ENCODE measurements at regions not wholly inside any gene's neighbourhood (a gene's known extent, or its start where the extent isn't known, plus 50 kb on each side); places are given as distances from the start of the nearest gene placed in this dataset.

DNA sequence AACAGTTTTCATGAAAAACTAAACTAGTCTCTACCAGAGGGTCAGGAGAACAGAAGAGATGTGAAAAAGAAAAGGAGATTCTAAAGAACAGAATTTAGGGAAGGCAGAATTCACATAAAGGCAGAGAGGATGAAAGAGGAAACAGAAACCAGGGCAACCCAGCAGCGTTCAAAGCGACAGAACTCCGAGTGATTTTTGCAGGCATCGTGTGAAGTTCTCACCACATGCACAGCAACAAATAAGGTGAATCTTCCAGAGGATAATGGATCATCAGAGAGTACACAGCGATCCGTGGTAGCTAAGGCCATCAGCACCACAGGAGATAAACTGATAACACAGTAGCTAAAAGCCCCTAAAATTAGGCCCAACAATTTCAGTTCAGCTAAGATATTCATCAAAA, 250.8 kb upstream of the THBS1 start:
- DNase-seq = no peak

DNA sequence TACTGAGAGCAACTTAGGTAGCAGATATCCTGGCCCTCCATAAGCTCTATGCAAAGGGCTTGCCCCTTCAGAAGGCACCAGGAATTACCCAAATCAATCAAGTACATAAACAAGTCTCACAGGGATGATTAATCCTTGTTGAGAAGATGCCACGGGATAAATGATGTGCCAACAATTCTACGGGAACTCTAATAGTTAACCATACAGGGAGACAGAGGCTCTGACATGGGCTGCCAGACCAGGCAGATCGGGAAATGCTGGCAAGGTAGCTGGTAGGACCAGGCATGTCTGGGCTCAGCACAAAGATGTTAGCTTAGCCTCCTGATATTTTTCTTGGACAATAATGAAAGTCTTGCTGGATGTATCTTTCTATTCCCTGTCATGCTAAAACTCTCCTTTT, 249.3 kb upstream of the THBS1 start:
- DNase-seq = no peak

DNA sequence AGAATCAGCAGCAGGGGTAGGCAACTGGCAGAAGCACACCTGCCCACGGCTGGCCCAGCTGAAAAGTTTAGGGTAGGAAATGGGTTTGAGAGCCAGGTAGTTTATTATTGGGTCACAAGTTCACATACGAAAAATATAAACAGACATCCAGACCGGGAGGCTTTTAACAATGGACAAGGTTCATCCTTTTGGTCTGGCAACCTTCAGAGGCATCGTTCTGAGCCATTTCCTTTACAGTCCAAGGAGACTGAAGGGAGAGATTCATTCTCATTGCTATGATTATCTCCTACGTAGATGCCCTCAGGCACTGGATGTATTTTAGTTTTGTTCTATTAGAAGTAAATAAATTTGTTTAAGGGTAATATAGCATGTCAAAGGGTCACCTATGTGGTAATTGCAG, 248.0 kb upstream of the THBS1 start:
- no peak for DNase-seq

DNA sequence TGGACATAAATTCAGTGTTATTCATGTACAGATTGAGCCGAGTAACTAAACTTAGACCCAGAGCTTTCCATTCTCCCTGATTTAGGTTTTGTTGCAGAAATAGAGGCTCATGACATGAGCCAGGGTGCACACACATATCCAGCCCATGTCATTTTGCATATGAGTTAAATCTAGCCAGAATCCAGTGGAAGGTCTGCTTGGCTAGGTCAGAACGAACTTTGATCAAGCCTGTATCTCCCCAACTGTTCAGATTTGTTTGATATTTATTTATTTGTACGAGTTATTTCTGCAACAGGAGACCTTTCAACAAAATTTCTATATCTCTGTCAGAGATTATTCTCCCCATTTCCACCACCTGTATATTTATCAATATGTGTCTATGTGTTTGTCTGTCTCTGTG, 247.5 kb upstream of the THBS1 start:
- DNase-seq = no peak

DNA sequence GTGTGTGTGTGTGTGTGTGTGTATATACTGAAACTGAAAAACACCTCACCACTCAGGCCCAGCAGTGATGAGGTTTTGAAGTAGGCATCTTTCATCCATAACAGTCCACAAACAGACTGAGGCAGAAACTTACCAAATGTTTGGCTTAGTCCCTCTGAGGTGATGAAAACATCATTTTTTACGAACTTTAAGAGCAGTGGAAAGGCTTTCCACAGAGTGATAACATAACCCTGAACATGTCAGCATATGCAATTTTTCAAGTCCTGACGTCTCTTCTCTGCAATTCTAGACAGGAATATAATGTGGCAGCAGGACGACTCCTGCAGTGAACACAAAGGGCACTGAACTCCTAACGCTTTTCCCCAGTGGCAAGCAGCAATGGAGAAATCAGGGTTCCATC, 247.0 kb upstream of the THBS1 start:
- no peak for DNase-seq

DNA sequence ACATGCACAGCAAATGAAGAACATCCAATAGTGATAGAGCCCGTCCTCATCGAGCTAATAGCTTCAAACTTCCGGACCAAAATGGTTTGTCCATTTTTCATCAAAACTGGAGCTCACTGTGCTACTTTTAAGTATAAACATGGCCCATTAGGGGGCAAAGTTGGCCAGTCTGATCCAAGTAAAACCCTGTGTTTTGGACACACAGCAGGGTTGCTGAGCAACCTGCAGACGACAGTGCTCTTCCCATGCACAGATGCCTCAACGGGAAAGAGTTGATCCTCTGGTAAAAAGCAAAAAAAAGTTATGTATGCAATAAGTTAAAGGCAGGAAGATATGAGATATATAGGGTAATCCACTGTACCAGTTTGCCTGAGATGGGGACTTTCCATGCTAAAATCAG, 244.0 kb upstream of the THBS1 start:
- DNase-seq = no peak

DNA sequence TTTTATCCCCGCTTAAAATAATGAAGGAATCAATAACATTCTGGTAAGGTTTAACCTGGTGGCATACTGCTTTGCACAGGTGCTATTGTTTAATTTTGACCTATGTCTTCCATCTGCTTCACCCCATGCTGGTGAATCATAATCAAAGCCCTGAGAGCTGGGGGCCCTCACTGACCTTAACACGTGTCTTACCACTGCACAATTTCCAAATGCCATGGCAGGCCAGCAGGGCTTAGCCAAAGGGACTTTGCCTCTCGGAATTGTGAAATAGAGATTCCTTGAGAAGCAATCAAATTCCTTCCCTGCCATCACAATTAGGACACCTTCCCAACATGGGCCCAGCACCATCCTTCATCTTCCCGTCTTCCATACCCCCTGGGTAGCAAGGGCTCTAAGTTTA, 242.6 kb upstream of the THBS1 start:
- no peak for DNase-seq

DNA sequence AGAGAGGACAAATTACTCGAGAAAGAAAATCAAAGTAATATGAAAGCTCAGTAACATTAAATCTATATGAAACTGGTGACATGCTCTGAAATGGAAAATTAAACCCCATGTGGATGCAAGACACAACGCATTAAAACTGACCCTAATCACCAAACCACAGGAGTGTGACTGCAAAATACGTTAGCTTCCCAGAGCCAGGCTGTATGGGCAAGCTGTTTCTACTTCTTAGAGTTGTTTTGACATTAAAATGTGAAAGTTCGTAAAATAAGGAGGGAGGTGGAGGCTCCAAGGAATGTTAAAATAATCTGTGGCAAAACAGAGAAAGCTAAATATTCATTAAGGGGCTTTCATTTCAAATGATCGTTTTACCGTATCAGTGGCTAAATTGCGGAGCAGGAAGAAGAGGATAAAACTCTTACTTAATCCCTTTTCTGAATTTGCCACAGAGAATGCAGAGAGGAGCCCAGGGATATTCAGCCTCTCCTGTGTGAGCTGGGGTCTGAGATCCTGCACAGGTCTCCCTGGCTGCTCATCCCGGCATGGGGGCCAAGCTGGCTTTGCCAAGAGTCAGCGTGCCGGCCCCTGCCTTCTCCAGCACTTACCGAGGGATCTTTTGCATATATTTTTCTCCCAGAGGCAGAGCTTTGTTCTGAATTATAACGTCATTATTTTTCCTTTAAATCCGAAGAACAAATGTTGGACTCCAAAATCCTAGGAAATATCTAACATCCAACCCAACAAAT, 239.8 kb upstream of the THBS1 start:
- no peak for DNase-seq

DNA sequence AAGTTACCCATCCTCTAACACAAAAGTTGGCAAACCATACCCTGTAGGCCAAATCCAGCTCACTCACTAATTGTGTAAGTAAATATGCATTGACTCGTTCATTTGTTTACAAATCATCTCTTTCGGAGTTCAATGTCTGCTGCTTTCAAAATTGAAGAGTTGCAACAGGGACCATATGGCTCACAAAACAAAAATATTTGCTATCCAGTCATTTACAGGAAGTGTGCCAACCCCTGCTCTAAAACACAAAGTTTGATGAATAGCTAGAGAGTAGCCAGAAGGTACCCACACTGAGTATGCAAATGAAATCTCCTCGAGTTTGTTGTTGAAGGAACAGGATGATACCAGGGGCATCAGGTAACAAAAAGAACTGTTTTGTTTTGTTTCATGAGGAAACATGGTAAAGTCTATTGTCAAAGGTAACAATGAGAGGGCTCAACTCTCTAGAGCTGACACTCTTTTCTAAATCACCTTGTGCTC, 236.2 kb upstream of the THBS1 start:
- no peak for DNase-seq

DNA sequence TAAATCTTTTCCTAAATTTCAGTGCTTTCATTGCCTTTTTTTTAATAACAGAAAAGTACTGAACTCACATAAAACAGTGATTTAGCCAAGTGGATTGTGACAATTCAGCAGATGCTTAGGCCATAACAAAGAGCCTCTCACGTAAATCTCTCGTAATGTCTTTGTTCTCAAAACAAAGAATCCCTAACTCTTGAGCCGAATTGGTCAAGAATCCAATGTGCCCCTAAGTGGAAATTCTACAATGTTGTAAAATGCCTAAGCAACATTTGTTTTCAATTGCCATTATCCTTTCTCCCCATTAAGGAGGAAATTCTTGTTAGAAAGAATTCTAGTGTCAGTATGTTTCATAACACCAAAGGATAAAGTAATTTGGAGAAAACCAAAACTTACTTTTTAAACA, 235.7 kb upstream of the THBS1 start:
- no peak for DNase-seq

DNA sequence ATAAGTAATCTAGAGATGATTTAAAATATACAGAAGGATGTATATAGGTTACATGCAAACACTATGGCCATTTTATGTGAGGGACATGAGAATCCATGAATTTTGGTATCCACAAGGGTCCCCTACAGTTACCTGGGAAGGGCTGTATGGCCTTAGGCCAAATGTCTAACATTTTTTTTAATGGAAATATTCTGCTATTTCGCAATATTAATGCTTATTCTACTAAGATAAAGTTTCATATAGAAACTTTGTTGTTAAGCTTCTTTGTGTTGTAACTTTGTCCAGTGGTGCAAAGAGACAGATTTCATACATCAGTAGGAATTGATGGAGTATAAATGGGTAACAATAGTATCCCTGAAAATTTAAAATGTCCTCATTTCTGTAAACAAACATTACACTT, 233.4 kb upstream of the THBS1 start:
- DNase-seq = no peak

DNA sequence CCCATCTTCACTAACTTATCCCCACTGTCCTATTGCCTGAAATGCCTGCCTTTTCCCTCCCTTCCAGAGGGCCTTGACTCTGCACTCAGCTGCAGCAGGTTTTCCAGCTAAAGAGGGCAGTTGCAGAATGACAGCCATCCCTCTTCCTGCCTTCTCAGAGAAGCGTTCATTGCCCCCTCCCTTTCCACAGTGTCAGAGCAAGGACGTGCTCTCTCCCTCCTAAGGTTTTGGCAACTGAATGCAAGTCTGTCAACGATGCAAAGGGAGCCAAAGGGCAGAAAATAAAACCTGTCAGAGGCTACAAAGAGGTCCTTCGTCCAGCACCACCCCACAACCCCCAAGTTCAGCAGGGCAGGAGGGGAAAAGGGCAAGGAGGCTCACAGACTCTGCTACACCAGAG, 230.1 kb upstream of the THBS1 start:
- DNase-seq = no peak

DNA sequence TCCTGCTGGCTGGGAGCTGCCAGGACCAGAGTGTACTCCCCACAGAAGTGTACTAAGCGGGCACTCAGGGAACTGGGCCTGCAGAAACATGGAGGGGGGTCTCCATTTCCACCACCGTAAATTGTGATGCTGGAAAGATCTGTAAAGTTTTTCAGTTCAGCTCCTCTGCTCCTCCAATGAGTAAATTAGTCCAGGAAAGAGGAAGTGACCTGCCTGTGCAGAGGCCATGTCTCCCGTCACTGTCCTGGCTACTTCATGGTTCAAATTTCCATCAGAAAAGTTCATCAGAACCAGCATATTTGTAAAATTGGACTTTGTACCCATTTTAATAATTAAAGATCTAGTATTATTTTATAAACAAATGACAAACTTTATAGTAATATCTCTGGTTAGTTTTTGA, 226.7 kb upstream of the THBS1 start:
- no peak for DNase-seq

DNA sequence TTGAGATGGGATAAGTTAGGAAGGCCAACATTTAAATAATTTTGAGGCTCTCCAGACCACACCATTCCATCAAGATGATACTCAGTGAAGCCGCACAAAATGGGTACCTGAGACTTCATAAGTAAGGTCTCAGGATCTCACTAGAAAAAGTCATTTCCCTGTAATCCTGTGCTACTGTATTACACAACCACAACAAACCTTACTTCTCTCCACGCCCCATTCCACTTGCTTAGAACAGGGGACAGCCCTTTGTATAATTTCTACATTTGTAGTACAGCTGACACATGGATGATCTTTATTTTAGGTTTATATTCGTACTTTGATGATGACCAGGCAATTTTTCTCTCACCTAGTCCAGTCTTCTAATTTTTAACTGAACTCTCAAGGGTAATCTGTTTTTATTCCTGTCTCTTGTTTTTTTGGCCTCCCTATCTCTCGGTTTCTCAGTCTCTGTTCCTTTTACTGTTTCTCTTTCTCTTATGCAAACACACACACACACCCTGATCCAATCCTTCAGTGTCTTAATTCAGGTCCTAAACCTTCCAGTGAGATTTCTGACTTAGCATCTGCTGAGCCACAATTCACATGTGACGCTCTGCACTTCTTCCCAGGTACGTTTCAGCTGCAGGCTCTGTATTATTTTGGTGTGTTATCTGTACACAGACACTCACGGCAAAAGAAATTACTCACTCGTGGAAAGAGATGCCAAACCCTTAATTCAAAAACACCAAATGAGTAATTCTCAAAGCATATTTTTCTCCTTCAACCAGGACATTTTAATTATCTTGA, 223.2 kb upstream of the THBS1 start:
- no peak for DNase-seq

DNA sequence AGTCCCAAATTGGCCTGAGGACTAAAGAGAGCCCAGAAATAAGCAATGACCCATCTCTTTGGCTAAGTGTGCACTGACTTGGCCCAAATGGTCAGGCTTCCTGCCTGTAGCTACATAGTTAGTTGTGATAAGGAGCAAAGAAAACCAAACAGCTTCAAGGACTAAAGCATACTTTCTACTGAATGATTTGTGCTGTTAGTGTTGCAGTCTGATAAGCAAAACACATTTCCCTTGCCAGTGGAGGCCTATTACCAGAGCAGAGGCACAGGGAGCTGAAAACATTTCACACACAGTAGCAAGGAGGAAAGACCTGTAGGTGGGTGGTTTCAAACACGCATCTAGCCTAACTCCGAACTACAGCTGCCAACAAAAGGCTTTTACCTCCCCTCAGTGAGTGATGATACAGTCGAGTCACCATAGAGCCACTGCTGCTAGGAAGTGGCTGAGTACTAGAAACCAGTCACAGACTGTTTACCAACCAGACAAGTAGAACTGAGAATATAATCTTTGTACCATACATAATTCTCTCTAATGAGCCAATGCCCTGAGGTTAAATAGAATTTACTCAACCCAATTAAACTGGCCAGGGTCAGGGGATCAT, 222.3 kb upstream of the THBS1 start:
- no peak for DNase-seq

DNA sequence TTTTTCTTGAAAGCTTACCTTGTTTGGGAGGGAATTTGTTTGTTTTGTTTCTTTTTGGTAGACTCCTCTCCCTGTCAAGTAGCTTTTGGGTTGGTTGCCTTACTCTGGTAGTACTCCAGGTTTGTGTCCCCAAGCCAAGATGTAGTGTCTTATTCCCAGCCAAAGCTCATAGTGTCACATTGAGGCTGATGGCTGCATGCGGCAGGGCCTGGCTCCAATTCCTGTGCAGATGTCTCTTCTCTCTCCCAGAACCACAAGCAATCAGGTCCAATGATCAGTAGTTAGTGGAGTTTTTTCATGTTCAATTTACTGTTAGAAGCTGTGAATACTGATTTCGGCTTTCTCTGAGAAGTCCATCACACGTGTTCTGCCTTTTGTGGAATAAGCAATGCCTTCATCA, 221.1 kb upstream of the THBS1 start:
- DNase-seq = no peak

DNA sequence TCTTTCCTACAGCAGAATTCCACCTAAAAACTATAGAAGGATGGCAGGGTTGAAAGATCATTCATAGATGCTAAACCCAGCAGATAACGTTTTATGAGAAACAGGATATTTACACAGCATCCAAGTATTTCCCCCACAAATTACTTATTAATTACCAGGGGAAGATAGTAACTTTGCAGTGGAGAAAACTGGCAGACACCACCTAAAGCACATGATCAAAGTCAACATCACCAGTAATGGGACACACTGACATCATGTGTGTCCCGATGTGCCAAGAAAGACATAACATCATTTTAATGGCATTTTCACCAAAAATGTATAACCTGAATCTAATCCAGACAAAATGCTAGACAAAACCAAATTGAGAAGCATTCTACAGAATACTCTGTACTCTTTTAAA, 220.4 kb upstream of the THBS1 start:
- DNase-seq = no peak

DNA sequence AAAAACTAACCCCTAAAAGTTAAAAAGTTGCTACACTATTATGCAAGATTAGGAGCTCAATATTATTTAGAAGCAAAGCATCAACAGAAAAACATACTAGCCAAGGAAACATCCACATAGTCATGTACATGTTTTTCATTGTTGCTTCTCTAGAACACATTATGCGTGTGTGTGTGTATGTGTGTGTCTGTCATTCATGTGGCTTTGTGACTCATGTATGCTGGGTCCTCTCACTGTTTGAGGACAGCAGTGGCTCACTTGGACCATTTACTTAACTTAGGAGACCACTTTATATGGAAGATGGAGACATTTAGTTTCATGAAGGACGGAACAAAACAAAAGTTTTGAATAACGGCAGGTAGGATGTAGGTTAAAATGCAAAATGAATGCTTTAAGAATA, 219.4 kb upstream of the THBS1 start:
- DNase-seq = no peak

DNA sequence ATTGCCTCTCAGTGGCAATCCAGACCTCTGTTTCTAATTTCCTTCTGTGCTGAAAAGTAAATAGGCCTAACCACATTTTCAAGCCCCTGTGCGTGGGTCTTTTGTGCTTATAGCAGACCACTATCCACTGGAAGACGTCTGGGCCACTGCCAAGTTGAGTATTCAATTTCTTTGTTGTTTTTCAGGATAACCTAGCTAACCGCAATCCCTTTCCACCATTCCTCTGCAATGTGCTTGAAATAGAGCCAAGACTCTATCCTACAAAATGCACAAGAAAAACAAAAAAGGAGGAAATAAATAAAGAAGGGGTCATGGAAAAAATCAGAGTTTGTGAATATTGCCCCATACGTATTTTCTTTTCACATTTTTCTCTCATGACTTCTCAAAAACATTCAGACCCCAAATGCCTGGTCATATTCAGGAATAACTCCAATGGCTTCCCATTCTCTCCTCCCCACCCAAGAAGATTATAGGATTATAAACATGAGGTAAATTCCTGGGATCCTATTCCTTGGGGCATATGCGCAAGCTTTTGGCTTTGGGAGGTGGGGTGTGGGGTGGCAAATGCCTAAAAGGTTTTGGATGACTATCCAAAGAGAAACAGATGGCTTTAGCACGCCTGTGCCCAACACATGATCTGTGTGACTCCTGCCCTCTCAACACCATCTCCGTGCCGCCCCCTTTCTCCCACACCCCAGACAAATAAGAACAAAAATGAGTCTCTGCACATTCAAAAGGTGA, 217.9 kb upstream of the THBS1 start:
- no peak for DNase-seq

DNA sequence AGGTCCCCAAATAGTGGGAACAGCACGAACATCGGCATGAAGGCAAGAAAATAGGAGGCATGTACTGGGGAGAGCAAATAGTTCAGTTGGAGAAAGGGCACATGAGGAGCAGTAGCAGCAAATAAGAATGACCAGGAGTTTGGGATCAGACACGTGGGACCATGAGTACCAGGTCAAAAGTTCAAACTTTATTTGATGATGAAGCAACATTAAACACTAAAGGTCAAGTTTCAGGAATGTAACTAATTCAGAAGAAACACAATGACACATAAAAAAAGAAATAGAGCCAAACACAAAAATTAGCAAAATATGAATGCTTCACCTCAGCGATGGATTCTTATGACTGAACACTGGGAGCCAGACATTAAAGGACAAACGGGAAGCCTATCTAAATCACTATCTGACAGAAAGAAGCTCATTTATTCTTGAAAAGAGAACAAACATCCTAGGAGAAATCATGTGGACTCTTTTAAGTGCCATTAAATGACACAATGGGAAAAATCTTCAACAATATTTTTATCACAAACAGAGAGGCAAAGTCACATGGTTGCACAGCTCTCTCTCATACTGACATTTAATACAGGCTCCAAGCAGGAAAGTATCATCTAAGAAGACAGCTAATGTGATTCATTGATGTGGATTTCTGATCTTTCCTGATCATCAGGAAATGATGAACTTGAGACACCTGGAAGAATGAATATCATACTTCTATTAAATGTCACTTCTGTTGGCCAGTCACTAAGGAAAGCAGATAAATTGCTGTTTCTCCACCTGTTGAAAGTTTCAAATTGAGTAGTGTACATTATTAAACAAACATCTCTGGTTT, 216.9 kb upstream of the THBS1 start:
- DNase-seq = no peak

DNA sequence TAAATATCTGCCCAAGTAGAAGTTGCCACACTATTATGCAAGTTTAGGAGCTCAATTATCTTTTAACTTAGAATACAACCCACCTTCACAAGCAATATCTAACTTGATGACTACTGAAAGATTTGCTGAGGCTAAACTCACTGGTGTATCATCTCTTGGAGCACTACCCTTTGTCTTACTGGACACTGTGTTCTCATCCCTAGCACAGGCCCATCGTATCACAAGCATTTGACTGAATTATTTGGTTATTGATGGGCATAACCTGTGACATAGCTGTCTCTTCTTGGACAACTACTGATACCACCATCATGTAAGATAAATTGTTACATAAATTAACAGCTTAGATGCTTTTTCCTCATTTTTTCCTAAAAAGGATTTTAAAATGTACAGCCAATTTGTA, 216.2 kb upstream of the THBS1 start:
- no peak for DNase-seq

DNA sequence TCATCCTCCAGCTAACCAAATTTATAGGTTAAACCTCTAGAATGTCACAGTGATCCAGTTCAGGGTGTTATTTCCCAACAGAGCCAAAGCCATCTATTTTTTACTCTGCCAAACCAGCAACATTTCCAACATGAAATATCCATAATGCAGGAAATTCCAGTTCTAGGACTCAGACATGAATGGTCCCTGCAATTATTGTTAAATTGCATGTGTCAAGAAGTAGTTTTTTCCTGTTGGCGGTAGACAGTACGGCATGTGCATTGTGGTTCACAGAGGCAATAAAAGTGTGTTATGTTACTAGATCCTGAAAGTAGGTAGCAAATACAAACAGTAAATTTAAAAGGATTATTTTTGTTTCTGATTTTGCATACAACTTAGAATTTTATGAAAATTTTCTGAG, 215.7 kb upstream of the THBS1 start:
- DNase-seq = no peak

DNA sequence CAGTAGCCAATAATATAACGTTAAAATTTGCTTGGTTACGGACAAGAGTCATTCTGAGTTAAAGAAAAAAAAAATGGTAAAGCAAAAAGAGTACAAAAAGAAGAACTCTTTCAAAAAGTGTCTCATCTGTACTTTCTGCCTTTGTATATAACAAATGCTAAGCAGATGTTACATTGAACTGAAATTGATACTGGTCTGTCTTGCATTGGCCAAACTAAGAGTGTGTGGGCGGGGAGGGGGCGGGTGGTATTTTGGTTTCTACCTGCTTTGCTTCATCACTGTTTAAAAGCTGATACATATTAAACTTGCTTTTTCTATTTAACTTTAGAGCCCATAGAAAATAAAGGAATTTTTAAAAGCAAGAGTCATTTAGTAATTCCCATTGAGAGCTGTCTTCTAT, 215.0 kb upstream of the THBS1 start:
- no peak for DNase-seq
